Skin epidermis (tissue), 12 donors: ENCODE measurements at regions not wholly inside any gene's neighbourhood (a gene's known extent, or its start where the extent isn't known, plus 50 kb on each side); places are given as distances from the start of the nearest gene placed in this dataset.
A peak's percentile ranks its signal among the peaks of the same experiment; 100 is the strongest.
"Not testable (repeated sequence)": the region's sequence is repeated elsewhere in the genome, so short reads cannot be mapped to it uniquely, and the experiment has no call there.

ENCODE experiments used
- H3K27ac ChIP-seq, 21 experiments: fragments of 200-600 bp; sonication (generic) in 11 of 21; one replicate each; pipeline ENCODE4 v1.5.0; 2020; ENCODE audit warnings: mild to moderate bottlenecking in 3 of 21, inconsistent platforms in 2 of 21, moderate library complexity in 2 of 21
- H3K4me3 ChIP-seq, 7 experiments: fragments of 200-600 bp; sonication (generic) in 2 of 7; one replicate each; pipeline ENCODE4 v1.5.0; 2020; ENCODE audit warnings: inconsistent platforms in 2 of 7, mild to moderate bottlenecking in 2 of 7, moderate library complexity in 1 of 7

GRCh38 chr16:29146266-29146665 is 161.4 kb downstream of the LAT start:
- no peak overlapping the region for H3K4me3 ChIP-seq
- no peak overlapping the region for H3K27ac ChIP-seq

GRCh38 chr16:29145486-29146225 is 160.8 kb downstream of the LAT start:
- not testable (repeated sequence) for H3K27ac ChIP-seq, H3K4me3 ChIP-seq

GRCh38 chr16:29145086-29145485 is 160.2 kb downstream of the LAT start:
- H3K4me3 ChIP-seq, H3K27ac ChIP-seq: not testable (repeated sequence)

- not testable (repeated sequence) for H3K27ac ChIP-seq, H3K4me3 ChIP-seq
These were observed 159.8 kb downstream of the LAT start for GRCh38 chr16:29144669-29145062.

GRCh38 chr16:29143739-29144668 is 159.2 kb downstream of the LAT start:
- H3K4me3 ChIP-seq, H3K27ac ChIP-seq: not testable (repeated sequence)

GRCh38 chr16:29142506-29142905 is 157.7 kb downstream of the LAT start:
- H3K27ac ChIP-seq, H3K4me3 ChIP-seq: not testable (repeated sequence)

- no peak overlapping the region for H3K4me3 ChIP-seq
- H3K27ac ChIP-seq: peak overlapping the region in 1 of 21 experiments; percentile 74
These were observed 156.9 kb downstream of the LAT start for GRCh38 chr16:29141586-29142324.

GRCh38 chr16:29141121-29141520 is 156.3 kb downstream of the LAT start:
- not testable (repeated sequence) for H3K4me3 ChIP-seq
- peak overlapping the region in 2 of 21 experiments; percentile 34 to 74 for H3K27ac ChIP-seq

- peak overlapping the region in 1 of 7 experiments; percentile 22 for H3K4me3 ChIP-seq
- H3K27ac ChIP-seq: peak overlapping the region in 3 of 21 experiments; percentile 34 to 74 (median 47)
These were observed 155.3 kb downstream of the LAT start for GRCh38 chr16:29139901-29140855.

GRCh38 chr16:29139261-29139802 is 154.5 kb downstream of the LAT start:
- peak overlapping the region in 1 of 7 experiments; percentile 22 for H3K4me3 ChIP-seq
- H3K27ac ChIP-seq: peak overlapping the region in 3 of 21 experiments; percentile 10 to 34 (median 27)

- H3K27ac ChIP-seq: peak overlapping the region in 4 of 21 experiments; percentile 3 to 27 (median 12)
- H3K4me3 ChIP-seq: peak overlapping the region in 1 of 7 experiments; percentile 22
These were observed 153.8 kb downstream of the LAT start for GRCh38 chr16:29138698-29139097.

- H3K4me3 ChIP-seq, H3K27ac ChIP-seq: not testable (repeated sequence)
These were observed 153.2 kb downstream of the LAT start for GRCh38 chr16:29137894-29138662.

- H3K4me3 ChIP-seq, H3K27ac ChIP-seq: not testable (repeated sequence)
These were observed 152.6 kb downstream of the LAT start for GRCh38 chr16:29137461-29137860.

GRCh38 chr16:29136916-29137315 is 152.1 kb downstream of the LAT start:
- not testable (repeated sequence) for H3K27ac ChIP-seq, H3K4me3 ChIP-seq

- not testable (repeated sequence) for H3K27ac ChIP-seq
These were observed 151.3 kb downstream of the LAT start for GRCh38 chr16:29136046-29136696.

GRCh38 chr16:29135098-29135497 is 150.2 kb downstream of the LAT start:
- H3K4me3 ChIP-seq: not testable (repeated sequence)

More at GRCh38 chr16:29136046-29136696, 151.3 kb downstream of the LAT start:
- not testable (repeated sequence) for H3K4me3 ChIP-seq

More at GRCh38 chr16:29135098-29135497, 150.2 kb downstream of the LAT start:
- H3K27ac ChIP-seq: not testable (repeated sequence)
